GM19468 (cell line): ENCODE measurements at regions not wholly inside any gene's neighbourhood (a gene's known extent, or its start where the extent isn't known, plus 50 kb on each side); places are given as distances from the start of the nearest gene placed in this dataset.

ENCODE experiments used
- ATAC-seq: cut with Tn5 transposase; IDR thresholded peaks from one replicate; pipeline ENCODE4 v1.9.1; 2021; ENCODE audit warnings: mild to moderate bottlenecking, moderate library complexity, moderate number of reproducible peaks; ENCODE audit not compliant: unreplicated experiment; ENCODE audit errors: extremely low read depth

DNA sequence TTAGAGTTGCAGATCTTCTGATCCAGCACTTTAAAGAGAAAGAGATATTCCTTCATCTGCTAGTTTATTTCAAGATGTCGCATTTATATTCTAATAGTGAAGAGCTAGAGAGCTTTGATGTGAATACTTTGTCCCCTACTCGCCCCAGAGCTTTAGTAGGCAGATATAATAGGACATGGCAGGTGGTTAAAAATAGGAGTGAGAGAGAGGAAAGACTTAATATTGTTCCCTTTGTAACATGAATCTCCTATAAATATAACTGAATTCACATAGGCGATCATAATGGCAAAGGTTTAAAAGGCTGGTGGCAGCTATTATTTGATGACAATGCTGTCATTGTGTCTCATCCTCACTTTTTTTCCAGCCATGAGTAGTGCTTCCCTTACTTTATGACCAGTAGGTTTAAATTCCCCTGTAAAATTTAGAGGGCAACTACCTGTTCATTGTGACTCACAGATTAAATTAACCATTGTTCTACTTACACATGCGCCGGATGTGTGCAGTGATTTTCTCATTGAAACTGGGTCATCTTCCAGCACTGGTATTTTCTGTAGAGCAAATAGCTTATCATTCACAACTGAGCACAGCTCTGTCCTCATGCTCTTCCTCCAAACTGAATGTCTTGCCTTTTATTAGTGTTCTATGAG lies 906.7 kb upstream of the CELF2 start:
- ATAC-seq, result no peak

DNA sequence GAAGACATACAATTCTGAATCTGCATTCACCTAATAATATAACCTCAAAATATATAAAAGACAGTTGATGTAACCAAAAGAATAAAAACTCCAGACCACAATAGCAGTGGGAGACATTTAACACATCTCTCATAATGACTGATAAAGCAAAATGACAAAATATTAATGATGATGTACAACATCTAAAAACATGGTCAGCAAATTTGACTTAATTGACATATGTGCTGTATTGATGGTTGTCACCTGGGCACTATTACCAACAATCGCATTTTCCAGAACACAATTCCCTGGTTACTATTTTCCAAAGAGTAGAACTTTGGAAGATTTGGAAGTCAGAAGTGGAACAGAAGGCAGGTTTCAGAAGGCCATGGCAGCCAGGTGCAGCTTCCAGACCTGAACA lies 899.5 kb upstream of the CELF2 start:
- ATAC-seq, result no peak

GRCh38 chr10:10120671-10121070 lies 897.0 kb upstream of the CELF2 start:
- ATAC-seq, result no peak

DNA sequence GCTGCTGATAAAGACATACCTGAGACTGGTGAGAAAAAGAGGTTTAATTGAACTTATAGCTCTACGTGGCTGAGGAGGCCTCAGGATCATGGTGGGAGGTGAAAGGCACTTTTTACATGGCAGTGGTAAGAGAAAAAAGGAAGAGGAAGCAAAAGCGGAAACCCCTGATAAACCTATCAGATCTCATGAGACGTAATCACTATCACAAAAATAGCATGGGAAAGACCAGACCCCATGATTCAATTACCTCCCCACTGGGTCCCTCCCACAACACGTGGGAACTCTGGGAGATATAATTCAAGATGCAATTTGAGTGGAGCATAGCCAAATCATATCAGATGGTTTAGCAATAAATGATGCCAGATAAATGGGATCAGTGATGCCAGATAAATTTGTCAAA lies 892.0 kb upstream of the CELF2 start:
- ATAC-seq, result no peak

DNA sequence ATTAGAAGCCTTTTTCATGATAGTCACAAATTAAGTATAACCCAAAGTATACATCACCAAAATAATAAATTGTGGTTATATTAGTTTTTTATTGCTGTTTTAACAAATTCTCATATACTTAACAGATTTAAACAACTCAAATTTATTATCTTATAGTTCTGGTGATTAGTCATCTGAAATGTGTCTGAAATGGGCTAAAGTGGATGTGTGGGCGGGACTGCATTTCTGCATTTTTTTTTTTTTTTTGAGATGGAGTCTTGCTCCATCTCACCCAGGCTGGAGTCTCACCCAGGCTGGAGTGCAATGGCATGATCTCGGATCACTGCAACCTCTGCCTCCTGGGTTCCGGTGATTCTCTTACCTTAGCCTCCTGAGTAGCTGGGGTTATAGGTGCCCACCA lies 891.5 kb upstream of the CELF2 start:
- no peak for ATAC-seq

GRCh38 chr10:10128387-10128786 lies 889.3 kb upstream of the CELF2 start:
- ATAC-seq, result no peak

GRCh38 chr10:10130686-10131085 lies 887.0 kb upstream of the CELF2 start:
- ATAC-seq, result no peak

DNA sequence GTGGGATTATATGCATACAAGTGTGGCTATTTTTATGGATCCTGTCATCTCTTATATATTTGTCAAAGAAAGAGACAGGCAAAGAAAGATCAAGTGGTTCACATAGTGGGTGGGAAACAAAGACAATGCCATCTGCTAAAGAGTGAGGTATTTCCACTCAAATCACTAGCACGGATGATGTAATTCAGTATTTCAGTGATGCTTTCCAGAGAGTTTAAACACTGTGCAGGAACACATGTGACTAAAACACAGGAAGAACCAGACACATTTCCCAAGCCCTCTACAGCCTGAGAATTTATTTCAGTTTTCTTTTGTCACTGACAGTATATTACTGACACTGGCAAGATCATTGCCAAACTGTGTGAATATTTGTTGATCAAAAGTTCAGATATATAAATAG lies 885.7 kb upstream of the CELF2 start:
- ATAC-seq, result no peak

- ATAC-seq, result no peak
Measured at GRCh38 chr10:10133281-10133680, 884.4 kb upstream of the CELF2 start.

DNA sequence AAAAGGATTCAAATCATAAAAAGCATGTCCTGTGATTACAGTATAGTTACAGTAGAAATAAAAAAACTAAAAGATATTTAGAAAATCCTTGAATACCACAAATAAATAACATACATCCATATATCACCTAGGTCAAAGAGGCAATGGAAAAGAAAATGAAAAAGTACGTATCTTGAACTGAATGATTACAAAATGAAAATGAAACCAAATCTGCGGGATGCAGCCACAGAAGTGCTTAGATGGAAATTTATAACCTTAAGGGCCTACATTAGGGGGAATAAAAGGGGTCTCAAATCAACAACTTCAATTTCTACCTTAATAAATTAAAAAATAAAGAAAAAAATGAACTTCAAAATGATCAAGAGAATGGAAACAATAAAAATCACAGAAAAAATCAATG lies 879.0 kb upstream of the CELF2 start:
- no peak for ATAC-seq

- ATAC-seq, result no peak
Measured at GRCh38 chr10:10141782-10142382, 875.8 kb upstream of the CELF2 start.

DNA sequence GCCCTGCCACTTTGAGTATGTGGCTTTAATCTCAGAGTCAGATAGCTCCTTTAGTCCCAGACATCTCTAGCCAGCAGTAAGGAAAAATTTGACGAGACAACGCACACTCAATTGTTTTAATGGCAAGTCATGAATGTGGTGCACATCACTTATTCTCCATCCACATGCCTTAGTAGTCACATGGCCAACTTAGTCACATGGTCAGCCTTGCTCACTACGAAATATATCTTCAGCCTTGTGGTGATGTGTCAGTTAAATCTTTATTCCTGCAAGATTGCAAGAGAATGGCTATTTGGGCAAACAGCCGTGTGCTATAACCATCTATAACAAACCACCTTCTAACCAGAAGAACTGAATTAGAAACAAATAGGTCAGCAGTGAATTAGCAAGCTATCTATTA lies 871.1 kb upstream of the CELF2 start:
- no peak for ATAC-seq

- no peak for ATAC-seq
Measured at GRCh38 chr10:10149899-10150298, 867.8 kb upstream of the CELF2 start.

GRCh38 chr10:10156917-10157600 lies 860.6 kb upstream of the CELF2 start:
- ATAC-seq, result no peak

GRCh38 chr10:10160821-10161312 lies 856.8 kb upstream of the CELF2 start:
- ATAC-seq, result no peak

- ATAC-seq, result no peak
Measured at GRCh38 chr10:10164848-10165247, 852.8 kb upstream of the CELF2 start.

DNA sequence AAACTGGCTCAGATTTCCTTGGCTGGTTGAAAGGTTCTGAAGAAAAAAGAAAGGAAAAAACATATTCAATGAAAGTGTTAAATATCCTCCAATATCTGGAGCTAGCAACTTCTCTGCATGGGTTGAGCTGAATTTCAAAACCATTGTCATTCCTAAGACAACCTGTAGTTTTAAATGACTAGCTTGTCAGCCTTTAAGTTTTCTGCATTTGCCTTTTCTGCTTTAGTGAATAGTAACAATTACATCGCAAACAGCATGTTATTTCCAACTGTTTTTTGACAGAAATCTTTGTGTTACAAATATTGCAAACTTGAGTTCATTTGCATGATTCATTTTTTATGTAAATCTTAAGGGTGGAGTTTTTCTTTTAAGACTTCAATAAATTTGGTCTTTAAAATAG lies 852.3 kb upstream of the CELF2 start:
- no peak for ATAC-seq

DNA sequence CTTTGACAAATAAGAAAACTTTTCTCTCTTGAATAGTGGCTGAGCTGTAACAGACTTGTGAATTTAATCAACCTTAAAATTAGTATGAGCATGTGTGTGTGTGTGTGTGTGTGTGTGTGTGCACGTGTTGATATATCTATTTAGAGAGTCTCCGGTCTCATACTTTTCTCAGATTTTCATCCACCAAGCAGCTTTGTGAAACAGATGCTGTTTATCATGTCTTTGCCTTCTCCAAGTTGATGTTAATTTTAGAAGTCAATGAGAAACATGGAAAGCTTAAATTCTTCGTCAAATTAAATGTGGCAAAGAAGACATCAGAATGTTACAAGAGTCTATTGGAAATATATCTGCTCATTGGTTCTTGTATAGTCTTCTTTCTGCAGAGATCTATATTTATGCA lies 839.2 kb upstream of the CELF2 start:
- no peak for ATAC-seq

DNA sequence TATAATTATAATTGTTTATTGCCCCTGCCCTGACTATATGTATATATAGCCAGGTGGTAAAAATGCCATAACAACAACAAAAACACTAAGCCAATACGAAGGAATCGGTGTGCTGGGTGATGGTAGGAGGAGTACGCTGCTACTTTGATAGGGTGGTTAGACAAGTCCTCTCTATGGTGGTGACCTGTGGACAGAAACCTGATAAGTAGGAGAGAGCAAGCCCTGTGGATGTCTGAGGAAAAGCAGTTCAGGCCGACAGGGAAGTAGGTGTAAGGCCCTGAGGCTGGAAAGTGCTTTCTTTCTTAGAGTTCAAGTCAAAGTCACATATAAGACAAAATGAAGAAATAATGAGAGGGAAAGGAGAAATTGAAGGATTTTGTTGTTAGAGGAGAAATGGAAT lies 823.8 kb upstream of the CELF2 start:
- ATAC-seq, result no peak

DNA sequence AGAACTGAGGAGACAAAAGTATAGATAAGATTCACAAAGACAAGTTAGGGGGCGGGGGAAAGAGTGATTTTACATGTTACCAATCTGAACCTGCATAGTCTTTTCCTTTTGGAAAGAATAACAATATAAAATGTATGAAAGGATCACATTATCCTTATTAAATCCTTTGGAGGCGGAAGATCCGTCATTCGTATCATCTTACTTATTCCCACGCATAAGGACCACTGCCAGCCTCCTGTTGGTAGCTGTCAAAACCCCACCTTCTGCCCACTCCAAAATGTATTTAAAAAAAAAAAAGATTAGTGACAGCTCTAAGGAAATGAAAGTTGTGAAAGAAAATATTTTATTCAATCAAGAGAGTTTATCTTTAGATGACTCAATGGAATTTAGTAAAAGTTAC lies 821.0 kb upstream of the CELF2 start:
- ATAC-seq, result no peak

- no peak for ATAC-seq
Measured at GRCh38 chr10:10197423-10197822, 820.2 kb upstream of the CELF2 start.

DNA sequence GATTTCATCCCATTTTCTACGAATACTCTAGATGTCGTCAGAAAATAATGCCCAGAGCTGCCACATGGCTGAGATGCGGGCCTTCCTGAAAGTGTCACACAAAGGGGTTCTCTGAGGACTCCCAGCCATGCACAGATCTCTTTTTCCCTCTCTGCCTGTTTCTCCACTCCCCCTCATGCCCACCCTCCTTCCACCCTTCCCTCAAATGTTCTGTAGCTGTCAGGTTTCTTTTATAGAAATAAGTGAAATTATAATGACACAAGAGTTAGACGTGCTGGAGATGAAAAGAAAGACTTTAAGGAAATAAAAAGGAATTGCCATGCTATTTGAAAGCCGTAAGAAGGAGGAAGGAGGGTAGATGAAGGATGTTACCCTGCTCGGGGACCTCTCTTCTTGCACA lies 819.3 kb upstream of the CELF2 start:
- no peak for ATAC-seq
